H9 (cell line): ENCODE measurements at regions not wholly inside any gene's neighbourhood (a gene's known extent, or its start where the extent isn't known, plus 50 kb on each side); places are given as distances from the start of the nearest gene placed in this dataset.

Source experiments
- DNase-seq: peaks from one replicate; pipeline ENCODE4 v3.0.0-alpha.2; 2017
- H2AFZ ChIP-seq: one replicate; pipeline ENCODE4 v1.6.1; 2013; ENCODE audit warnings: mild to moderate bottlenecking, low read length, control low read depth, moderate library complexity
- H2AK5ac ChIP-seq: 2 replicates; pipeline ENCODE4 v1.6.1; 2013; ENCODE audit warnings: low read length, control low read depth, mixed read lengths; ENCODE audit not compliant: insufficient read length
- H2BK120ac ChIP-seq: one replicate; pipeline ENCODE4 v1.6.1; 2013; ENCODE audit warnings: low read depth, mild to moderate bottlenecking, low read length, control low read depth, inconsistent platforms; ENCODE audit not compliant: poor library complexity, severe bottlenecking
- H2BK12ac ChIP-seq: 2 replicates; pipeline ENCODE4 v1.6.1; 2013; ENCODE audit warnings: low read length, control low read depth, mixed read lengths, low read depth; ENCODE audit not compliant: insufficient read length
- H2BK15ac ChIP-seq: 2 replicates; pipeline ENCODE4 v1.6.1; 2013; ENCODE audit warnings: low read depth, low read length, control low read depth
- H2BK20ac ChIP-seq: one replicate; pipeline ENCODE4 v1.6.1; 2013; ENCODE audit warnings: low read depth, mild to moderate bottlenecking, low read length, control low read depth, inconsistent platforms; ENCODE audit not compliant: poor library complexity, severe bottlenecking
- H2BK5ac ChIP-seq: 2 replicates; pipeline ENCODE4 v1.6.1; 2013; ENCODE audit warnings: low read length, control low read depth, mixed read lengths; ENCODE audit not compliant: insufficient read length
- H3K14ac ChIP-seq: 2 replicates; pipeline ENCODE4 v1.6.1; 2013; ENCODE audit warnings: low read length, control low read depth; ENCODE audit not compliant: insufficient read depth
- H3K18ac ChIP-seq: 2 replicates; pipeline ENCODE4 v1.6.1; 2013; ENCODE audit warnings: low read depth, mild to moderate bottlenecking, mixed read lengths, low read length, control low read depth; ENCODE audit not compliant: insufficient read length
- H3K23ac ChIP-seq: 2 replicates; pipeline ENCODE4 v1.6.1; 2013; ENCODE audit warnings: low read length, control low read depth, mixed read lengths, low read depth; ENCODE audit not compliant: insufficient read length
- H3K23me2 ChIP-seq: 2 replicates; pipeline ENCODE4 v1.6.1; 2013; ENCODE audit warnings: low read depth, mild to moderate bottlenecking, mixed read lengths, low read length, control low read depth; ENCODE audit not compliant: insufficient read length, poor library complexity, severe bottlenecking
- H3K27ac ChIP-seq: 2 replicates; pipeline ENCODE4 v1.5.1; 2013; ENCODE audit warnings: low read length, control low read depth, mixed read lengths, low read depth; ENCODE audit not compliant: insufficient read length
- H3K27me3 ChIP-seq: 2 replicates; pipeline ENCODE4 v1.6.1; 2013; ENCODE audit warnings: low read length, control low read depth, inconsistent platforms; ENCODE audit not compliant: insufficient read depth
- H3K4ac ChIP-seq: 2 replicates; pipeline ENCODE4 v1.6.1; 2013; ENCODE audit warnings: low read depth, mild to moderate bottlenecking, control low read depth, inconsistent platforms, low read length, moderate library complexity
- H3K4me1 ChIP-seq: 2 replicates; pipeline ENCODE4 v1.6.1; 2013; ENCODE audit warnings: low read length, control low read depth, inconsistent platforms; ENCODE audit not compliant: insufficient read depth
- H3K4me2 ChIP-seq: 2 replicates; pipeline ENCODE4 v1.6.1; 2013; ENCODE audit warnings: low read length, control low read depth, mixed read lengths; ENCODE audit not compliant: insufficient read length, insufficient read depth
- H3K56ac ChIP-seq: 2 replicates; pipeline ENCODE4 v1.6.1; 2013; ENCODE audit warnings: low read depth, mild to moderate bottlenecking, mixed read lengths, low read length, control low read depth; ENCODE audit not compliant: insufficient read length
- H3K79me1 ChIP-seq: 2 replicates; pipeline ENCODE4 v1.6.1; 2013; ENCODE audit warnings: low read depth, mild to moderate bottlenecking, moderate library complexity, low read length, control low read depth, inconsistent platforms; ENCODE audit not compliant: insufficient read depth, poor library complexity, severe bottlenecking
- H3K79me2 ChIP-seq: 2 replicates; pipeline ENCODE4 v1.6.1; 2013; ENCODE audit warnings: low read length, control low read depth, inconsistent platforms; ENCODE audit not compliant: insufficient read depth
- H3K9ac ChIP-seq: 2 replicates; pipeline ENCODE4 v1.6.1; 2013; ENCODE audit warnings: low read length, control low read depth, mixed read lengths; ENCODE audit not compliant: insufficient read length; ENCODE audit errors: extremely low read depth
- H3K9me3 ChIP-seq: one replicate; pipeline ENCODE4 v1.6.1; 2013; ENCODE audit warnings: low read depth, low read length, inconsistent platforms; ENCODE audit not compliant: control insufficient read depth
- H3T11ph ChIP-seq: one replicate; pipeline ENCODE4 v1.6.1; 2013; ENCODE audit warnings: mild to moderate bottlenecking, low read length, control low read depth, inconsistent platforms
- H4K20me1 ChIP-seq: one replicate; pipeline ENCODE4 v1.6.1; 2013; ENCODE audit not compliant: control insufficient read depth, insufficient read length, insufficient read depth
- H4K5ac ChIP-seq: 2 replicates; pipeline ENCODE4 v1.6.1; 2013; ENCODE audit warnings: low read depth, mild to moderate bottlenecking, mixed read lengths, low read length, control low read depth; ENCODE audit not compliant: insufficient read length
- H4K8ac ChIP-seq: replicated peaks from 2 replicates; pipeline ENCODE4 v1.6.1; 2013; ENCODE audit warnings: low read length, control low read depth, mixed read lengths, low read depth; ENCODE audit not compliant: insufficient read length
- H4K91ac ChIP-seq: 2 replicates; pipeline ENCODE4 v1.6.1; 2013; ENCODE audit warnings: low read depth, mild to moderate bottlenecking, moderate library complexity, mixed read lengths, low read length, control low read depth; ENCODE audit not compliant: insufficient read length
- H3K27ac Mint-ChIP-seq, 3 experiments: 2 replicates in 2 of 3; 3 replicates in 1 of 3; pipeline ENCODE4 v1.8.0; 2020 to 2021; ENCODE audit warnings: mixed read lengths in 3 of 3, mild to moderate bottlenecking in 1 of 3, moderate library complexity in 1 of 3
- H3K27me3 Mint-ChIP-seq: 2 replicates; pipeline ENCODE4 v1.8.0; 2021; ENCODE audit warnings: low read depth, mild to moderate bottlenecking, moderate library complexity, mixed read lengths
- H3K36me3 Mint-ChIP-seq, 3 experiments: 2 replicates in 2 of 3; 3 replicates in 1 of 3; pipeline ENCODE4 v1.8.0; 2020 to 2021; ENCODE audit warnings: low read depth in 3 of 3, mixed read lengths in 3 of 3; ENCODE audit not compliant: insufficient read depth in 1 of 3
- H3K4me1 Mint-ChIP-seq, 2 experiments: 2 replicates each; pipeline ENCODE4 v1.8.0; 2020; ENCODE audit warnings: mixed read lengths in 2 of 2
- H3K4me3 Mint-ChIP-seq, 2 experiments: 2 replicates in 1 of 2; 3 replicates in 1 of 2; pipeline ENCODE4 v1.8.0; 2020 to 2021; ENCODE audit warnings: mild to moderate bottlenecking in 2 of 2, mixed read lengths in 2 of 2, moderate library complexity in 1 of 2
- H3K9me3 Mint-ChIP-seq, 2 experiments: 2 replicates in 1 of 2; 3 replicates in 1 of 2; pipeline ENCODE4 v1.8.0; 2020; ENCODE audit warnings: mild to moderate bottlenecking in 2 of 2, mixed read lengths in 2 of 2, moderate library complexity in 1 of 2
- CTCF ChIP-seq: fragments of 200-600 bp; sonication (generic); conservative IDR thresholded peaks from 3 replicates; pipeline ENCODE4 v1.8.0; 2021; ENCODE audit warnings: antibody characterized with exemption, mild to moderate bottlenecking
- WGBS: extraction: QIAGEN DNeasy Blood & Tissue Kit; methylation state at CpG from one replicate; pipeline ENCODE4 v1.1.7; 2013; ENCODE audit warnings: missing lambda C conversion rate, low lambda C conversion rate, mixed read lengths; ENCODE audit not compliant: insufficient read length; ENCODE audit errors: extremely low coverage; 5-methylcytosine and 5-hydroxymethylcytosine counted together

GRCh38 chr2:200131307-200131706 lies 175.2 kb upstream of the SPATS2L start:
- no peaks in the 10 kb centered on the region for H3K27me3 ChIP-seq
- Mint-ChIP-seq H3K4me1 (peaks cover 19 to 29% of the 10 kb centered on the region in 2 experiments), H3K27me3 (no peaks in the 10 kb centered on the region), H3K36me3 (peaks cover 15 to 18% (median 17%) of the 10 kb centered on the region in 3 experiments), H3K4me3 (no peak overlapping the region), H3K9me3 (peaks cover 19 to 21% of the 10 kb centered on the region in 2 experiments), H3K27ac (no peak overlapping the region)
- H2BK5ac ChIP-seq: no peak overlapping the region
- no peak overlapping the region for H3K56ac ChIP-seq
- DNase-seq: no peak
- no peak overlapping the region for H3T11ph ChIP-seq
- no peak for TF ChIP-seq CTCF
- peaks cover 18% of the 10 kb centered on the region for H3K9me3 ChIP-seq
- H3K27ac ChIP-seq: no peak overlapping the region
- H4K91ac ChIP-seq: no peak overlapping the region
- H2BK20ac ChIP-seq: no peak overlapping the region
- H2BK15ac ChIP-seq: no peak overlapping the region
- H4K8ac ChIP-seq: no peak overlapping the region
- H2BK12ac ChIP-seq: no peak overlapping the region
- H4K5ac ChIP-seq: no peak overlapping the region
- H2AFZ ChIP-seq: no peak overlapping the region
- no peak overlapping the region for H3K23ac ChIP-seq
- no peaks in the 10 kb centered on the region for H3K79me1 ChIP-seq
- H2AK5ac ChIP-seq: no peak overlapping the region
- WGBS: no CpG with 5 or more reads among the region's 3 CpGs
- H2BK120ac ChIP-seq: no peak overlapping the region
- H3K4me2 ChIP-seq: no peak overlapping the region
- H4K20me1 ChIP-seq: no peaks in the 10 kb centered on the region
- H3K14ac ChIP-seq: no peak overlapping the region
- no peak overlapping the region for H3K18ac ChIP-seq
- no peak overlapping the region for H3K9ac ChIP-seq
- peaks cover 2% of the 10 kb centered on the region for H3K23me2 ChIP-seq
- H3K4ac ChIP-seq: no peak overlapping the region
- peaks cover 5% of the 10 kb centered on the region; the same call in 1 of the 2 replicates for H3K4me1 ChIP-seq
- no peaks in the 10 kb centered on the region for H3K79me2 ChIP-seq
